Smooth muscle cell (in vitro differentiated cells): ENCODE measurements at regions not wholly inside any gene's neighbourhood (a gene's known extent, or its start where the extent isn't known, plus 50 kb on each side); places are given as distances from the start of the nearest gene placed in this dataset.

Experiments used
- DNase-seq: peaks from one replicate; lab custom pipeline; 2025; ENCODE audit not compliant: unreplicated experiment; lab: John Stamatoyannopoulos, UW
- H2AFZ ChIP-seq: fragments of 200-600 bp; sonication (generic); 2 replicates; pipeline ENCODE4 v1.6.0; 2016; ENCODE audit warnings: antibody characterized with exemption, low read depth, mild to moderate bottlenecking
- H3F3A ChIP-seq: fragments of 200-600 bp; sonication (generic); 2 replicates; pipeline ENCODE4 v1.6.0; 2017; ENCODE audit warnings: antibody characterized with exemption, low read depth
- H3K27ac ChIP-seq: fragments of 200-600 bp; sonication (generic); 2 replicates; pipeline ENCODE4 v1.5.1; 2016; ENCODE audit warnings: low read depth, mild to moderate bottlenecking
- H3K27me3 ChIP-seq: fragments of 200-600 bp; sonication (generic); 2 replicates; pipeline ENCODE4 v1.6.1; 2016; ENCODE audit warnings: low read depth, mild to moderate bottlenecking
- H3K36me3 ChIP-seq: fragments of 200-600 bp; sonication (generic); 2 replicates; pipeline ENCODE4 v1.5.1; 2016; ENCODE audit warnings: low read depth
- H3K4me1 ChIP-seq: fragments of 200-600 bp; sonication (generic); 2 replicates; pipeline ENCODE4 v1.5.1; 2016; ENCODE audit warnings: low read depth
- H3K4me2 ChIP-seq: fragments of 200-600 bp; sonication (generic); 2 replicates; pipeline ENCODE4 v1.6.0; 2016; ENCODE audit warnings: mild to moderate bottlenecking
- H3K4me3 ChIP-seq: fragments of 200-600 bp; sonication (generic); 2 replicates; pipeline ENCODE4 v1.5.1; 2016; ENCODE audit warnings: mild to moderate bottlenecking
- H3K79me2 ChIP-seq: fragments of 200-600 bp; sonication (generic); 2 replicates; pipeline ENCODE4 v1.6.0; 2016; ENCODE audit warnings: low read depth, mild to moderate bottlenecking
- H3K9ac ChIP-seq: fragments of 200-600 bp; sonication (generic); 2 replicates; pipeline ENCODE4 v1.6.0; 2016; ENCODE audit warnings: low read depth
- H3K9me3 ChIP-seq: fragments of 200-600 bp; sonication (generic); replicated peaks from 2 replicates; pipeline ENCODE4 v1.5.1; 2016; ENCODE audit warnings: low read depth
- H4K20me1 ChIP-seq: fragments of 200-600 bp; sonication (generic); 2 replicates; pipeline ENCODE4 v1.6.0; 2016; ENCODE audit warnings: low read depth
- WGBS: methylation state at CpG from one replicate; pipeline ENCODE4 v1.1.7; 2016; ENCODE audit warnings: low lambda C conversion rate; 5-methylcytosine and 5-hydroxymethylcytosine counted together
- TF ChIP-seq, protein P1 (sequence below): fragments of 200-600 bp; sonication (generic); IDR thresholded peaks from 2 replicates; pipeline ENCODE4 v1.5.1; 2017; ENCODE audit warnings: borderline replicate concordance, mild to moderate bottlenecking, antibody characterized with exemption; ENCODE audit not compliant: insufficient read depth, poor library complexity, severe bottlenecking

DNA sequence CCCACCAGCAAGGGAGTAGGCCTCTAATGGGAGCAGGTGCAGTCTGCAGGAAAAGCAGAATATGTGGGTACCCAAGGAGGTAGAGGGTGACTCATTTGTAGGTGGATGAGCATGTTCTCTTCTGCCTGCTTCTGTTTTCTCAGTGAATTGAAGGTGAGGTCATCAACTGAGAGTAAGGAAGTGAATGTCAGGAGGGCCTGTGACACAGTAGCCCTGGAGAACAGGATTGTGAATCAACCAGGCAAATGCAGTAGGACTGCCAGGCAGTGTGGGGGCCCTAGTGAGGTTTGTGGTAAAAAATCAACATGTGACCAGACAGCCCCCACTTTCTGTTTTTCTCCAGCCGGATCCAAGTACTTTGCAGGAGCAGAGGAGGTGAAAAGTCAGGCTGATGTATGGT lies 150.5 kb upstream of the SOX9 start:
- TF ChIP-seq, protein P1, sequence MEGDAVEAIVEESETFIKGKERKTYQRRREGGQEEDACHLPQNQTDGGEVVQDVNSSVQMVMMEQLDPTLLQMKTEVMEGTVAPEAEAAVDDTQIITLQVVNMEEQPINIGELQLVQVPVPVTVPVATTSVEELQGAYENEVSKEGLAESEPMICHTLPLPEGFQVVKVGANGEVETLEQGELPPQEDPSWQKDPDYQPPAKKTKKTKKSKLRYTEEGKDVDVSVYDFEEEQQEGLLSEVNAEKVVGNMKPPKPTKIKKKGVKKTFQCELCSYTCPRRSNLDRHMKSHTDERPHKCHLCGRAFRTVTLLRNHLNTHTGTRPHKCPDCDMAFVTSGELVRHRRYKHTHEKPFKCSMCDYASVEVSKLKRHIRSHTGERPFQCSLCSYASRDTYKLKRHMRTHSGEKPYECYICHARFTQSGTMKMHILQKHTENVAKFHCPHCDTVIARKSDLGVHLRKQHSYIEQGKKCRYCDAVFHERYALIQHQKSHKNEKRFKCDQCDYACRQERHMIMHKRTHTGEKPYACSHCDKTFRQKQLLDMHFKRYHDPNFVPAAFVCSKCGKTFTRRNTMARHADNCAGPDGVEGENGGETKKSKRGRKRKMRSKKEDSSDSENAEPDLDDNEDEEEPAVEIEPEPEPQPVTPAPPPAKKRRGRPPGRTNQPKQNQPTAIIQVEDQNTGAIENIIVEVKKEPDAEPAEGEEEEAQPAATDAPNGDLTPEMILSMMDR, result no peak
- Histone ChIP-seq H3K4me3 (no peak overlapping the region), H3K9ac (no peak overlapping the region)

DNA sequence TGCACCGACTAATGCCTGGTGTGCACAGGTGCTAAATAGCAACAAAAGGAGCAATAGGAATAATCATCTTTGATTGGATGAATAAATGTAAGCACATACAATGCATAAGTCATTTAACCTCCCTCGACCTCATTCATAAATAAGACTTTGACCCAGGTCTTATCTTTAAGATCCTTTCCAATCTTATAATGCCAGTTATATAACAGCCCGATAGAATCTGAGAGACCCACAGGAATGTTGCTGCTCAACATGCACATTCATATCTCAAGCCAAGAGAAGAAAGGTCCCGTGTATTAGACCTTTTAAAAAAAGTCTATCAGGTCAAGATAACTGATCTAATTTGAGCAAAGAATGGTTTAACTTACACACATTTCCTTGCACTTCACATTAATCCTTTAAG lies 146.8 kb upstream of the SOX9 start:
- Histone ChIP-seq H3K36me3 (no peaks in the 10 kb centered on the region), H3K27ac (no peak overlapping the region), H3K9ac (no peak overlapping the region), H3K4me3 (no peak overlapping the region), H3K9me3 (no peaks in the 10 kb centered on the region), H3K4me1 (no peaks in the 10 kb centered on the region), H3F3A (no peaks in the 10 kb centered on the region), H2AFZ (no peak overlapping the region), H4K20me1 (no peaks in the 10 kb centered on the region), H3K4me2 (no peak overlapping the region), H3K79me2 (no peaks in the 10 kb centered on the region), H3K27me3 (no peaks in the 10 kb centered on the region)
- DNase-seq, result no peak
- 91% methylated on average over 4 of the region's 4 CpGs for WGBS
- TF ChIP-seq, protein P1, result no peak

More for the DNA sequence above, 150.5 kb upstream of the SOX9 start:
- H3K79me2 ChIP-seq, result no peaks in the 10 kb centered on the region
- H4K20me1 ChIP-seq, result no peaks in the 10 kb centered on the region
- H2AFZ ChIP-seq, result no peak overlapping the region
- 73% methylated on average over 1 of the region's 1 CpG for WGBS
- H3K4me1 ChIP-seq, result no peaks in the 10 kb centered on the region
- no peaks in the 10 kb centered on the region for H3K36me3 ChIP-seq
- H3K9me3 ChIP-seq, result no peaks in the 10 kb centered on the region
- no peaks in the 10 kb centered on the region for H3K27me3 ChIP-seq
- DNase-seq, result no peak
- H3K4me2 ChIP-seq, result no peak overlapping the region
- H3F3A ChIP-seq, result no peaks in the 10 kb centered on the region
- H3K27ac ChIP-seq, result peak overlapping the region; percentile 51

- WGBS, result 54% methylated on average over 13 of the region's 13 CpGs
- no peak for DNase-seq
Observed at GRCh38 chr17:71975331-71975801, 145.5 kb upstream of the SOX9 start.

More at GRCh38 chr17:71975331-71975801, 145.5 kb upstream of the SOX9 start:
- Histone ChIP-seq H2AFZ (peak overlapping the region; percentile 40), H3K36me3 (no peaks in the 10 kb centered on the region), H3K27me3 (no peaks in the 10 kb centered on the region), H3K4me1 (no peaks in the 10 kb centered on the region), H3F3A (no peaks in the 10 kb centered on the region), H3K9ac (no peak overlapping the region), H3K27ac (peak overlapping the region; percentile 11), H4K20me1 (no peaks in the 10 kb centered on the region), H3K79me2 (no peaks in the 10 kb centered on the region), H3K9me3 (no peaks in the 10 kb centered on the region), H3K4me2 (peak overlapping the region; percentile 75), H3K4me3 (peak overlapping the region; percentile 2)
- TF ChIP-seq, protein P1, result no peak
